Effector memory CD8-positive, alpha-beta T cell (primary cell): ENCODE measurements at regions not wholly inside any gene's neighbourhood (a gene's known extent, or its start where the extent isn't known, plus 50 kb on each side); places are given as distances from the start of the nearest gene placed in this dataset.
"Not testable (repeated sequence)": the region's sequence is repeated elsewhere in the genome, so short reads cannot be mapped to it uniquely, and the experiment has no call there.

Experiments used
- ATAC-seq: fragments of 150-1000 bp; cut with Tn5 transposase; replicated peaks from 2 replicates; pipeline ENCODE4 v1.10.0; 2021; ENCODE audit warnings: mild to moderate bottlenecking, moderate library complexity
- DNase-seq, 3 experiments: peaks; one replicate each; pipeline ENCODE4 v3.0.0; 2021
- H3K27ac Mint-ChIP-seq, 2 donors: one replicate each; pipeline ENCODE4 v1.8.0; 2022; ENCODE audit warnings: mild to moderate bottlenecking in 2 of 2, mixed read lengths in 2 of 2, moderate library complexity in 2 of 2
- H3K27me3 Mint-ChIP-seq, 2 donors: one replicate each; pipeline ENCODE4 v1.8.0; 2022; ENCODE audit warnings: mixed read lengths in 2 of 2
- H3K36me3 Mint-ChIP-seq: one replicate; pipeline ENCODE4 v1.8.0; 2022; ENCODE audit warnings: mild to moderate bottlenecking, moderate library complexity, mixed read lengths; ENCODE audit not compliant: insufficient read depth
- H3K4me1 Mint-ChIP-seq, 2 donors: one replicate each; pipeline ENCODE4 v1.8.0; 2022; ENCODE audit warnings: low read depth in 2 of 2, mixed read lengths in 2 of 2
- H3K4me3 Mint-ChIP-seq, 2 donors: one replicate each; pipeline ENCODE4 v1.8.0; 2022; ENCODE audit warnings: mild to moderate bottlenecking in 2 of 2, mixed read lengths in 2 of 2, moderate library complexity in 2 of 2
- H3K9me3 Mint-ChIP-seq, 2 donors: one replicate each; pipeline ENCODE4 v1.8.0; 2022; ENCODE audit warnings: mixed read lengths in 2 of 2

- ATAC-seq, result no peak
- H3K9me3 Mint-ChIP-seq, result no peaks in the 10 kb centered on the region
- no peak overlapping the region for H3K4me3 Mint-ChIP-seq
- no peaks in the 10 kb centered on the region for H3K4me1 Mint-ChIP-seq
- H3K27me3 Mint-ChIP-seq, result no peaks in the 10 kb centered on the region
- no peak for DNase-seq
- H3K36me3 Mint-ChIP-seq, result no peaks in the 10 kb centered on the region
- H3K27ac Mint-ChIP-seq, result no peak overlapping the region
These were observed 207.9 kb upstream of the FAM241A start for GRCh38 chr4:111937368-111937767.

GRCh38 chr4:111941957-111942356, 203.3 kb upstream of the FAM241A start:
- Mint-ChIP-seq H3K36me3 (no peaks in the 10 kb centered on the region), H3K27ac (no peak overlapping the region), H3K4me1 (no peaks in the 10 kb centered on the region), H3K9me3 (no peaks in the 10 kb centered on the region), H3K27me3 (no peaks in the 10 kb centered on the region), H3K4me3 (no peak overlapping the region)
- DNase-seq, result no peak
- no peak for ATAC-seq

- Mint-ChIP-seq H3K36me3 (no peaks in the 10 kb centered on the region), H3K4me3 (no peak overlapping the region), H3K27ac (no peak overlapping the region), H3K27me3 (no peaks in the 10 kb centered on the region), H3K9me3 (no peaks in the 10 kb centered on the region), H3K4me1 (no peaks in the 10 kb centered on the region)
- no peak for ATAC-seq
- DNase-seq, result no peak
These were observed 201.5 kb upstream of the FAM241A start for GRCh38 chr4:111943796-111944203.

GRCh38 chr4:111945014-111945413, 200.2 kb upstream of the FAM241A start:
- Mint-ChIP-seq H3K36me3 (no peaks in the 10 kb centered on the region), H3K27me3 (no peaks in the 10 kb centered on the region), H3K4me1 (no peaks in the 10 kb centered on the region), H3K4me3 (no peak overlapping the region), H3K27ac (no peak overlapping the region), H3K9me3 (no peaks in the 10 kb centered on the region)
- DNase-seq (no peak), ATAC-seq (no peak)

- ATAC-seq (no peak), DNase-seq (no peak)
- no peaks in the 10 kb centered on the region for H3K9me3 Mint-ChIP-seq
- H3K4me3 Mint-ChIP-seq, result no peak overlapping the region
- H3K27ac Mint-ChIP-seq, result no peak overlapping the region
- no peaks in the 10 kb centered on the region for H3K36me3 Mint-ChIP-seq
- no peaks in the 10 kb centered on the region for H3K4me1 Mint-ChIP-seq
- no peaks in the 10 kb centered on the region for H3K27me3 Mint-ChIP-seq
These were observed 198.5 kb upstream of the FAM241A start for GRCh38 chr4:111946800-111947199.

GRCh38 chr4:111952688-111953087, 192.6 kb upstream of the FAM241A start:
- H3K4me3 Mint-ChIP-seq, result no peak overlapping the region
- DNase-seq, result no peak
- H3K27me3 Mint-ChIP-seq, result no peaks in the 10 kb centered on the region
- H3K36me3 Mint-ChIP-seq, result no peaks in the 10 kb centered on the region
- H3K9me3 Mint-ChIP-seq, result no peaks in the 10 kb centered on the region
- H3K27ac Mint-ChIP-seq, result no peak overlapping the region
- no peak for ATAC-seq
- H3K4me1 Mint-ChIP-seq, result no peaks in the 10 kb centered on the region

GRCh38 chr4:111954550-111954949, 190.7 kb upstream of the FAM241A start:
- DNase-seq (no peak), ATAC-seq (no peak)
- Mint-ChIP-seq H3K4me3 (no peak overlapping the region), H3K9me3 (no peaks in the 10 kb centered on the region), H3K36me3 (no peaks in the 10 kb centered on the region), H3K27me3 (no peaks in the 10 kb centered on the region), H3K4me1 (no peaks in the 10 kb centered on the region), H3K27ac (no peak overlapping the region)

- H3K9me3 Mint-ChIP-seq, result no peaks in the 10 kb centered on the region
- H3K27me3 Mint-ChIP-seq, result no peaks in the 10 kb centered on the region
- H3K4me1 Mint-ChIP-seq, result no peaks in the 10 kb centered on the region
- DNase-seq (no peak), ATAC-seq (no peak)
- no peak overlapping the region for H3K27ac Mint-ChIP-seq
- H3K4me3 Mint-ChIP-seq, result no peak overlapping the region
- H3K36me3 Mint-ChIP-seq, result no peaks in the 10 kb centered on the region
These were observed 190.3 kb upstream of the FAM241A start for GRCh38 chr4:111955001-111955400.

GRCh38 chr4:111957116-111957515, 188.1 kb upstream of the FAM241A start:
- Mint-ChIP-seq H3K27ac (no peak overlapping the region), H3K27me3 (no peaks in the 10 kb centered on the region), H3K36me3 (no peaks in the 10 kb centered on the region), H3K4me1 (no peaks in the 10 kb centered on the region), H3K9me3 (no peaks in the 10 kb centered on the region), H3K4me3 (no peak overlapping the region)
- no peak for ATAC-seq
- no peak for DNase-seq

- H3K36me3 Mint-ChIP-seq, result no peaks in the 10 kb centered on the region
- no peak overlapping the region for H3K27ac Mint-ChIP-seq
- no peak overlapping the region for H3K4me3 Mint-ChIP-seq
- ATAC-seq, result no peak
- H3K9me3 Mint-ChIP-seq, result no peaks in the 10 kb centered on the region
- no peak for DNase-seq
- no peaks in the 10 kb centered on the region for H3K4me1 Mint-ChIP-seq
- H3K27me3 Mint-ChIP-seq, result no peaks in the 10 kb centered on the region
These were observed 187.3 kb upstream of the FAM241A start for GRCh38 chr4:111957997-111958396.

GRCh38 chr4:111959222-111959621, 186.0 kb upstream of the FAM241A start:
- Mint-ChIP-seq H3K4me1 (no peaks in the 10 kb centered on the region), H3K27me3 (no peaks in the 10 kb centered on the region), H3K4me3 (no peak overlapping the region), H3K36me3 (no peaks in the 10 kb centered on the region), H3K27ac (no peak overlapping the region), H3K9me3 (peaks cover 0 to 3% of the 10 kb centered on the region in 2 donors)
- ATAC-seq (no peak), DNase-seq (no peak)

- ATAC-seq (no peak), DNase-seq (no peak)
- H3K36me3 Mint-ChIP-seq, result no peaks in the 10 kb centered on the region
- peaks cover 0 to 4% of the 10 kb centered on the region in 2 donors for H3K9me3 Mint-ChIP-seq
- no peak overlapping the region for H3K4me3 Mint-ChIP-seq
- H3K27me3 Mint-ChIP-seq, result no peaks in the 10 kb centered on the region
- H3K27ac Mint-ChIP-seq, result no peak overlapping the region
- H3K4me1 Mint-ChIP-seq, result no peaks in the 10 kb centered on the region
These were observed 185.0 kb upstream of the FAM241A start for GRCh38 chr4:111960241-111960667.

- not testable (repeated sequence) for H3K4me3 Mint-ChIP-seq, DNase-seq, H3K36me3 Mint-ChIP-seq, H3K9me3 Mint-ChIP-seq, H3K4me1 Mint-ChIP-seq, H3K27me3 Mint-ChIP-seq, H3K27ac Mint-ChIP-seq, ATAC-seq
These were observed 184.2 kb upstream of the FAM241A start for GRCh38 chr4:111961026-111961425.

GRCh38 chr4:111961809-111962208, 183.4 kb upstream of the FAM241A start:
- Mint-ChIP-seq H3K27me3 (no peaks in the 10 kb centered on the region), H3K4me1 (no peaks in the 10 kb centered on the region), H3K36me3 (no peaks in the 10 kb centered on the region), H3K27ac (no peak overlapping the region), H3K9me3 (peaks cover 0 to 4% of the 10 kb centered on the region in 2 donors), H3K4me3 (no peak overlapping the region)
- ATAC-seq, result no peak
- DNase-seq, result no peak

GRCh38 chr4:111963158-111963700, 182.0 kb upstream of the FAM241A start:
- Mint-ChIP-seq H3K9me3 (peaks cover 0 to 4% of the 10 kb centered on the region in 2 donors), H3K36me3 (no peaks in the 10 kb centered on the region), H3K4me3 (no peak overlapping the region), H3K4me1 (no peaks in the 10 kb centered on the region), H3K27me3 (no peaks in the 10 kb centered on the region), H3K27ac (no peak overlapping the region)
- DNase-seq, result no peak
- ATAC-seq, result no peak
